Epithelial cell of proximal tubule (primary cell): ENCODE measurements at regions not wholly inside any gene's neighbourhood (a gene's known extent, or its start where the extent isn't known, plus 50 kb on each side); places are given as distances from the start of the nearest gene placed in this dataset.
"Not testable (repeated sequence)": the region's sequence is repeated elsewhere in the genome, so short reads cannot be mapped to it uniquely, and the experiment has no call there.

Experiments used
- DNase-seq: peaks from one replicate; pipeline ENCODE4 v3.0.0-alpha.2; 2011; ENCODE audit warnings: low read depth
- H3K4me3 ChIP-seq: 2 replicates; pipeline ENCODE4 v1.5.1; 2011; ENCODE audit warnings: low read depth, mild to moderate bottlenecking, low read length

- not testable (repeated sequence) for DNase-seq, H3K4me3 ChIP-seq
Observed at GRCh38 chr2:91509276-91509675, 2817.8 kb downstream of the RPIA start.

- DNase-seq, H3K4me3 ChIP-seq: not testable (repeated sequence)
Observed at GRCh38 chr2:91511166-91511565, 2819.7 kb downstream of the RPIA start.

- DNase-seq, H3K4me3 ChIP-seq: not testable (repeated sequence)
Observed at GRCh38 chr2:91515966-91516365, 2824.5 kb downstream of the RPIA start.

- not testable (repeated sequence) for H3K4me3 ChIP-seq, DNase-seq
Observed at GRCh38 chr2:91516669-91517068, 2825.2 kb downstream of the RPIA start.

- DNase-seq, H3K4me3 ChIP-seq: not testable (repeated sequence)
Observed at GRCh38 chr2:91517846-91518245, 2826.4 kb downstream of the RPIA start.

- not testable (repeated sequence) for DNase-seq, H3K4me3 ChIP-seq
Observed at GRCh38 chr2:91518361-91518981, 2827.0 kb downstream of the RPIA start.

GRCh38 chr2:91519359-91519758, 2827.9 kb downstream of the RPIA start:
- DNase-seq, H3K4me3 ChIP-seq: not testable (repeated sequence)

GRCh38 chr2:91519914-91520313, 2828.4 kb downstream of the RPIA start:
- H3K4me3 ChIP-seq, DNase-seq: not testable (repeated sequence)

- not testable (repeated sequence) for DNase-seq
Observed at GRCh38 chr2:91520523-91520922, 2829.1 kb downstream of the RPIA start.

GRCh38 chr2:91520972-91521535, 2829.6 kb downstream of the RPIA start:
- DNase-seq, H3K4me3 ChIP-seq: not testable (repeated sequence)

More at GRCh38 chr2:91520523-91520922, 2829.1 kb downstream of the RPIA start:
- not testable (repeated sequence) for H3K4me3 ChIP-seq

GRCh38 chr2:91521944-91522343, 2830.5 kb downstream of the RPIA start:
- not testable (repeated sequence) for H3K4me3 ChIP-seq, DNase-seq

- H3K4me3 ChIP-seq, DNase-seq: not testable (repeated sequence)
Observed at GRCh38 chr2:91522877-91523276, 2831.4 kb downstream of the RPIA start.

- not testable (repeated sequence) for DNase-seq
Observed at GRCh38 chr2:91523751-91524150, 2832.3 kb downstream of the RPIA start.

GRCh38 chr2:91525587-91525986, 2834.1 kb downstream of the RPIA start:
- DNase-seq, result not testable (repeated sequence)

More at GRCh38 chr2:91523751-91524150, 2832.3 kb downstream of the RPIA start:
- not testable (repeated sequence) for H3K4me3 ChIP-seq

GRCh38 chr2:91526083-91526482, 2834.6 kb downstream of the RPIA start:
- not testable (repeated sequence) for DNase-seq, H3K4me3 ChIP-seq

More at GRCh38 chr2:91525587-91525986, 2834.1 kb downstream of the RPIA start:
- not testable (repeated sequence) for H3K4me3 ChIP-seq

- not testable (repeated sequence) for DNase-seq
Observed at GRCh38 chr2:91527056-91527455, 2835.6 kb downstream of the RPIA start.

GRCh38 chr2:91527491-91528031, 2836.1 kb downstream of the RPIA start:
- DNase-seq, H3K4me3 ChIP-seq: not testable (repeated sequence)

More at GRCh38 chr2:91527056-91527455, 2835.6 kb downstream of the RPIA start:
- H3K4me3 ChIP-seq, result not testable (repeated sequence)

GRCh38 chr2:91528361-91528760, 2836.9 kb downstream of the RPIA start:
- DNase-seq, H3K4me3 ChIP-seq: not testable (repeated sequence)

- not testable (repeated sequence) for H3K4me3 ChIP-seq, DNase-seq
Observed at GRCh38 chr2:91536109-91536508, 2844.6 kb downstream of the RPIA start.

GRCh38 chr2:91536549-91537263, 2845.2 kb downstream of the RPIA start:
- H3K4me3 ChIP-seq, DNase-seq: not testable (repeated sequence)
